ENCODE measurements at regions not wholly inside any gene's neighbourhood (a gene's known extent, or its start where the extent isn't known, plus 50 kb on each side); places are given as distances from the start of the nearest gene placed in this dataset.

GRCh38 chr5:122527547-122527946 is 215.5 kb downstream of the SNCAIP start:
- no peaks in the 10 kb centered on the region for H3K79me2 ChIP-seq (ENCODE audit: insufficient read depth, low read length)
- no TSS peak for BruUV-seq (replicated peaks)
- H3K9ac ChIP-seq (ENCODE audit: low read length): no peak overlapping the region
- POLR2A ChIA-PET: no interaction called here
- H4K20me1 ChIP-seq (ENCODE audit: insufficient read depth): no peaks in the 10 kb centered on the region
- intact Hi-C loops (cut with micrococcal nuclease): no loop called here
- no peak for TF ChIP-seq YY1 (IDR thresholded peaks at IDR 0.05; ENCODE audit: extremely low read depth, insufficient replicate concordance, low read depth, low read length)
- no peak for TF ChIP-seq RAD21 (IDR thresholded peaks at IDR 0.05; ENCODE audit: low read depth)
- TF ChIP-seq EGR1 (IDR thresholded peaks at IDR 0.05; ENCODE audit: low read depth): no peak
- no peak for TF ChIP-seq SP1 (IDR thresholded peaks at IDR 0.05; ENCODE audit: low read depth)
- TF ChIP-seq ZNF274 (IDR thresholded peaks at IDR 0.05; ENCODE audit: low read depth, low read length): no peak
- TF ChIP-seq CEBPB (IDR thresholded peaks at IDR 0.05; ENCODE audit: low read depth): no peak
- no peak for TF ChIP-seq CBX3 (IDR thresholded peaks at IDR 0.05; ENCODE audit: low read depth)
- TF ChIP-seq EZH2phosphoT487 (IDR thresholded peaks at IDR 0.05; ENCODE audit: borderline replicate concordance): no peak
- TF ChIP-seq MAX (IDR thresholded peaks at IDR 0.05): no peak
- no peak for TF ChIP-seq JUND (IDR thresholded peaks at IDR 0.05)
- no peak for TF ChIP-seq POLR2AphosphoS5 (IDR thresholded peaks at IDR 0.05; ENCODE audit: low read depth, low read length)
- no peak for TF ChIP-seq FOSL1 (IDR thresholded peaks at IDR 0.05; ENCODE audit: low read depth)
- ATAC-seq: no peak
- no peak overlapping the region for H2AFZ ChIP-seq (ENCODE audit: low read depth, low read length, poor library complexity, severe bottlenecking)
- H3K4me3 ChIP-seq (replicated peaks in 1 of 2; ENCODE audit: low read depth in 1 of 2, low read length in 2 of 2): no peak overlapping the region
- no peak for DNase-seq (ENCODE audit: low read depth, low spot score)
- RAD21 ChIA-PET (ENCODE audit: low non-redundant PET in 1 of 2, low total read pairs in 2 of 2, uncharacterized antibody in 2 of 2, unreplicated experiment in 2 of 2): no interaction called here
- H3K27ac ChIP-seq (ENCODE audit: low read depth, low read length): no peak overlapping the region
- H3K9me2 ChIP-seq (ENCODE audit: insufficient read depth): no peaks in the 10 kb centered on the region
- H3K4me1 ChIP-seq (ENCODE audit: control insufficient read depth in 1 of 2, insufficient read depth in 2 of 2, low read length in 2 of 2): no peaks in the 10 kb centered on the region
- H3K4me2 ChIP-seq (ENCODE audit: low read length): no peak overlapping the region
- H3K27me3 ChIP-seq (ENCODE audit: insufficient read depth, low read length): no peaks in the 10 kb centered on the region
- H3K36me3 ChIP-seq (ENCODE audit: control insufficient read depth in 1 of 2, insufficient read depth in 2 of 2, low read length in 2 of 2): no peaks in the 10 kb centered on the region
- CTCF ChIA-PET: no interaction called here
- H3K9me3 ChIP-seq (ENCODE audit: control insufficient read depth in 1 of 2, insufficient read depth in 1 of 2, low read depth in 1 of 2, low read length in 2 of 2): no peaks in the 10 kb centered on the region

- DNase-seq (ENCODE audit: low read depth, low spot score): no peak
- Histone ChIP-seq H3K36me3 (ENCODE audit: control insufficient read depth in 1 of 2, insufficient read depth in 2 of 2, low read length in 2 of 2) (no peaks in the 10 kb centered on the region), H3K79me2 (ENCODE audit: insufficient read depth, low read length) (no peaks in the 10 kb centered on the region), H3K27ac (ENCODE audit: low read depth, low read length) (no peak overlapping the region), H3K27me3 (ENCODE audit: insufficient read depth, low read length) (no peaks in the 10 kb centered on the region), H4K20me1 (ENCODE audit: insufficient read depth) (no peaks in the 10 kb centered on the region), H3K4me1 (ENCODE audit: control insufficient read depth in 1 of 2, insufficient read depth in 2 of 2, low read length in 2 of 2) (no peaks in the 10 kb centered on the region), H3K4me3 (replicated peaks in 1 of 2; ENCODE audit: low read depth in 1 of 2, low read length in 2 of 2) (no peak overlapping the region), H3K9me2 (ENCODE audit: insufficient read depth) (no peaks in the 10 kb centered on the region), H3K4me2 (ENCODE audit: low read length) (no peak overlapping the region), H3K9ac (ENCODE audit: low read length) (no peak overlapping the region), H3K9me3 (ENCODE audit: control insufficient read depth in 1 of 2, insufficient read depth in 1 of 2, low read depth in 1 of 2, low read length in 2 of 2) (no peaks in the 10 kb centered on the region), H2AFZ (ENCODE audit: low read depth, low read length, poor library complexity, severe bottlenecking) (no peak overlapping the region)
- ATAC-seq: no peak
- POLR2A ChIA-PET: no interaction called here
- BruUV-seq (replicated peaks): no TSS peak
- TF ChIP-seq POLR2A (IDR thresholded peaks at IDR 0.05; ENCODE audit: borderline replicate concordance, extremely low read depth, insufficient read depth, insufficient read length) (no peak), SIN3A (IDR thresholded peaks at IDR 0.05; ENCODE audit: low read depth) (no peak), CBX3 (IDR thresholded peaks at IDR 0.05; ENCODE audit: low read depth) (no peak), CEBPB (IDR thresholded peaks at IDR 0.05; ENCODE audit: low read depth) (no peak), SP1 (IDR thresholded peaks at IDR 0.05; ENCODE audit: low read depth) (no peak), MAX (IDR thresholded peaks at IDR 0.05) (no peak), ATF3 (IDR thresholded peaks at IDR 0.05) (no peak)
- CTCF ChIA-PET: no interaction called here
- intact Hi-C loops (cut with micrococcal nuclease): no loop called here
- RAD21 ChIA-PET (ENCODE audit: low non-redundant PET in 1 of 2, low total read pairs in 2 of 2, uncharacterized antibody in 2 of 2, unreplicated experiment in 2 of 2): no interaction called here
Observed at GRCh38 chr5:122532035-122532434, 220.0 kb downstream of the SNCAIP start.
